Activated T-cell treated with anti-CD3 and anti-CD28 coated beads for 48 hours (primary cell): ENCODE measurements at regions not wholly inside any gene's neighbourhood (a gene's known extent, or its start where the extent isn't known, plus 50 kb on each side); places are given as distances from the start of the nearest gene placed in this dataset.
"Not testable (repeated sequence)": the region's sequence is repeated elsewhere in the genome, so short reads cannot be mapped to it uniquely, and the experiment has no call there.

ENCODE experiments used
- DNase-seq: peaks from one replicate; pipeline ENCODE4 v3.0.0-alpha.2; 2020; ENCODE audit warnings: low read depth

DNA sequence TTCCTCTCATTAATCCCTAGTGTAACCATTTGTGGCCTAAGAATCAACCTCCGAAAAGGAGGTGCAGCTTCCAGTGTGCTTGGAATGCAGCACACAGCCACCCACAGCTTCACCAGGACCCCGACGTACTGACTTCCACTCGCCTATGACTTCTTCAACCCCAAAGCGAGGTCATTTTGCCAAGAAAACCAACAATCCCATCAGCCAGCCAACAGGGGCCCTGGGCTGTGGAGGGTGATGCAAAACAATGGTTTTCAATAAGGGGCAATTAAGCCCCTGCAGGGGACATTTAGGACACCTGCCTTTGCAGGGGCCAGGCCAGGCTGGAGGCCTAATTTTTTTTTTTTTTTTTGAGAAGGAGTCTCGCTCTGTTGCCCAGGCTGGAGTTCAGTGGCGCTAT lies 158.1 kb upstream of the SKOR2 start:
- DNase-seq, result no peak

DNA sequence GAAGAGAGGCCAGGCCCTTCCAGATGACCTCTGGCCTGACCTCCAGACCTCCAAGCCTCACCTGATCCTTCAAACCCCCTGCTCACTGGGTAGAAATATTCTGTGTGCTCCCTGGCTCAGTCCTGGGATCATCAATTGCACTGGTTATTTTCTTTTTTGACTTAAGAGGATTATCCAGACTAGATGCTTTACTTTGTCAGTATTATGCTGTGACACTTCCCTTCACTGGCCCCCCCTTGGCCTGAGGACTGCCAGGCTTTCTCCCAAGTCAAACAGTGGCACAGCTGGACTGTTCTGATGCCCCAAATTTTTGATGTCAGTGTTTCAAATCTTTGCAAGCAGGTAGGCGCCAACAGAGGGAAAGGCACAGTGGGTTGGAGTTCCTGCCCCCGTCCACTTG lies 156.3 kb upstream of the SKOR2 start:
- no peak for DNase-seq

DNA sequence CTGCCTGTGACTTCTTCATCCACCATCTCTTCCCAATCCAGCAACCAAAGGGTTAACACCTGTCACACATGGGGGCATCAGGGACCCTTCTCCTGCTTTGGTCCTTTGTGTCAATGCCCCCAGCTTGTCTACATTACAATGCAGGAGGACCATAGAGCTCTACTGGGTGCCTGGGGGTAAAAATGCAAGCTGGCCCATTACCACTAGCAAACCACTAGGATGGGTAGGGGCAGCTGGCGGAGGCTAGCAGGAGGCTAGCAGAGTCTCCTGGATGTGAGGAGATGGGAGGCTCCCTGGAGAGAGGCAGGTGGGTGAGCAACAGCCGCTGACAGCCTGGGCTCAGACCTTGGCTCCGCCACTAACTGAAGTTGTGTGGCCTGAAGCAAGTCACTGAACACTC lies 153.4 kb upstream of the SKOR2 start:
- DNase-seq, result no peak

DNA sequence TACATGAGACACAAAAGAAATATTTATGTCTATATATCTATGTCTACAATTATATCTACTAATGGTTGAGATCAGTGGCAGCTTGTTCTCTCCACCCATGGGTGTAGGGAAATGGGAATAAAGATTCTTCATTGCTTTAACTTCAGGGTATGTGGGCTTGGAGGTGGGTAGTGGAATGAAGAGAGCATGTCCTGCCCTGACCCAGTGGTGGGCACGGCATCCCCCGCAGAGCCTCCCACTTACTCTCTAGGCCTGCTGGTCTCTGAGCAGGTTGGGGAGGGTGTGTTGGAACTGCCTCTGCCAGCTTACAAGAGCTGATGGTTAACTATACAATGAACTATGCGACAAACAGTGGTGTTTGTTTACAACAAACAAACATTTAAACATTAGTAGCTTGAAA lies 152.5 kb upstream of the SKOR2 start:
- no peak for DNase-seq

DNA sequence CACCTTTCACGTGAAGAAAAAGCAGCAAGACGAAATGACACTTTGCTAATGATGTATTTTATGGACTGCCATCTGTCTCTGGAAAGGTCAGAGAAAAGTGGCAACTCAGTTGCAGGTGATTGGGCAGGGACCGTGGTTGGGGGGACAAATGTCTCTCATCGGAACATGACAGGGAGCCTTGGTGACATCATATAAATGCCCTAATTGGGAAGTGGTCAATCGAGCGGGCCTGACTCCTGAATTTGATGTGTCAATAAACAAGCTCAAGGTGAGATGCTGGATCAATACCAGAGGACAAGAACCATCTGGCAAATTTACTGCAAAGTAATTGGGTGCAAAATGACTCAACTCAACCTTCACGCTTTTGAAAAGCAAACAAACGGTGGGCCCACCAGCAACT lies 151.9 kb upstream of the SKOR2 start:
- no peak for DNase-seq

DNA sequence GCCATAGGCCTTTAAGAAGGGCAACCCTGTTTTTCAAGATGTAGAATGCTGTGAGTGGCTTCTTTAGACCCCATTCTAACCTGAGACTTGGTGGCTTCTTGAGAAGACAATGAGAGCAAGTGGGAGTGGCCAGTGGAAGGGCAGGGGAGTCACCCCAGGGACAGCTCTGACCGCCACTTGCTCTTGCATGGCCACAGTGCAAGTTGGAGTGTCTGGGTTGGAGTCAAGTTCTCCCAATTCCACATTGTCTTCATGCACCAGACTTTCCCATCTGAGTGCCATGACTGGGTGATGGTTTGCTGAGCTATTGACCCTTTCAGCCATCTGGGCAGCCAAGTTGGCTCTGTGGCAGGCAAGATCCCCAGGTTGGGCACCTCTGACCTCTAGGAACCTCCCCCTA lies 148.0 kb upstream of the SKOR2 start:
- DNase-seq, result no peak

DNA sequence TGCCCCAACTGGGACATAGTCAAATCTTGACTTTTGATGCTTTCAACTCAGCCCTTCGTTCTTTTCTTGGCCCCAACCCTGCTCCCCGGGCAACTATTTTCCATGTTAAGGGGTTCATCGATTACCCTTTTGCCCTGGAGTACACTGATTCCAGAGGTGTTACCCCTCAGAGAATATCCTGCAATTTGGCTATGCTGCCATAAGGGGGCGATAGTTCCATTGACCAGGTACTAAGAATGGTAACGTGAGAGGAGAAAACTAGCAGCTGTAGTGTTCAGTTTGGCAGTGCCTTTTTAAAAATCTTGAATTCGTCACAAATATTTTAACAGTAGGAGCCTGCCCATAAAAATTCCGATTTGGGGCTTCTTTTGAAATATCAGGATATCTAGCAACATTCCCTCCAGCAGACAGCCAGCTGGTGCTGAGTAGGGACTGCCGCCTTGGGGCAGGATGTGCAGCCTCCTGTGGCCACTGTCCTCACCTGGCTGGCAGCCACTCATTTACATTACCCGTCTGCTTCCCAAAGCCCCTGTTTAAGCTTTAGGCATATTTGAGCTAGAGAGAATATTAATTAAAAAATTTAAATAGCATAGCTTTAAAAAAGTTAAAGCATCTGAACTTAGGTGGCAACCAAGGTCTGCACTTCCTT lies 146.3 kb upstream of the SKOR2 start:
- peak; percentile 7 for DNase-seq

DNA sequence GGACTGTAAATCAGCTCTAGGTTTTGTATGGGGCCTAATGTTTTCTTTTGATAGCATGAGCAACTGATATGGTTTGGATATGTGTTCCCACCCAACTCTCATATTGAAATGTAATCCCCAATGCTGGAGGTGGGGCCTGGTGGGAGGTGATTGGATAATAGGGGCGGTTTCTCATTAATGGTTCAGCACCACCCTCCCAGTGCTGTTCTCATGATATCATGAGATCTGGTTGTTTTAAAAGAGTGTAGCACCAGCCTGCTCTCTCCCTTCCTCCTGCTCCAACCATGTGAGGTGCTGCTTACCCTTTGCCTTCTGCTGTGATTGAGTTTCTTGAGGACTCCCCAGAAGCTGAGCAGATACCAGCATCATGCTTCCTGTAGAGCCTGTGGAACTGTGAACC lies 140.2 kb upstream of the SKOR2 start:
- DNase-seq, result no peak

DNA sequence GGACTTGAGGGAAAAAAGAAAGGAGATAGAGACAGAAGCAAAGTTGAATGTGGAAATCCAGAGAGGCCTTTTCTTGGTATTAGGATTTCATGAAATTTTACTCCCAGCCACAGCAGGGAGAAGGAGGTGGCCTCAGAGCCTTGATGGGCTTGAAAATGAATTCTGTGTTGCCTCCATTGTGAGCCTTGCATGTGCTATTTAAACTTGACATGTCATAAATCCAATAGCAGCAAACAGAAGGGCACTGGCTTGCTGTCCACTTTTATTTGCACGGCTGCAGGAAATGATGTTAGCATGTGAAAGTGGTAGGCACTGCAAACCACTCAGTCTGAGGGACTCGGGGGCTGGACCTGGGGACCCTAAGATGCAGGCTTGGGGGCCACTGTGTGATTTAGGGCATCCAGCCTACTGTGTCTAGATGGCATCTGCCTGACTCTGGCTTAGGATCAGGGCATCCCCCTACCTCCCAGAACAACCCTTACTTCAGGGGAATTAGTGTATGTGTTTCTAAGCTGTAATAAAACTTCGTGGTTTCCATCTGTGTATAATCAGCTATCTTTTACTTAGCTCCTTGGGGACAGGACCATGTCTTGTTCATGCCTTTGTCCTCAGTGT lies 139.1 kb upstream of the SKOR2 start:
- no peak for DNase-seq

DNA sequence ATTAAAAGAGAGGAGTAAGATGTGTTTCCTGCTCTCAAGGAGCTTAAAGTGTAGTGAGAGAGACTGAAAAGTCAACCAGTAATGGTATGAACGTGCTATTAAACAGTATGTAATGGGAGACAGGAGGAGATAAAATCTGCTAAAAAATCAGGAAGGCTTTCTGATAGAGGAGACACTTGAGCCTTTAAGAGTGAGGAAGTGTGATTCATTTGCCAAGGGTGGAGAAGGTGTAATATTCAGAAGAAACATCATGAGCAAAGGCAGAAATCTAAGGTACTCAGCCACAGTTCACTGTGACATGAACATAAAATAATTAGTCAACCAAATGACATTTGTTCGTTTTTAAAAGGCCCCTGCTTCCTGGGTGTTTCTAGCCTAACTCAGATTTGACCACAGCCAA lies 137.8 kb upstream of the SKOR2 start:
- DNase-seq, result no peak

DNA sequence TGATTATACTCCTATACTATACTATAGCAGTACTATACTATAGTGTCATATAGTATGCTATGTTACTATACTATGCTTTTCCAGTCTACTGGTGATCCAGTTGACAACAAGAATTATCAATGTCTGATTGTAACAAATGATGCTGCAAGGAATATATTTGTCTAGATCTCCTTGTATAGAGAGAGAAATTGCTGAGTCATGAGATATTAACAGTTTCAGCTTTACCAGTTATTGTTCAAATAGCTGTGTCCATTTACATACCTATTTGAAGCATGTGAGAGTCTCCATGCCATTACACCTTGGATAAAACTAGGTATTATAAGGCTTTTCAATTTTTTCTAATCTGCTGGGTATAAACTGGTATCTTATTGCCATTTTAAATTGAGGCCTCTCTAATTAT lies 136.4 kb upstream of the SKOR2 start:
- no peak for DNase-seq

DNA sequence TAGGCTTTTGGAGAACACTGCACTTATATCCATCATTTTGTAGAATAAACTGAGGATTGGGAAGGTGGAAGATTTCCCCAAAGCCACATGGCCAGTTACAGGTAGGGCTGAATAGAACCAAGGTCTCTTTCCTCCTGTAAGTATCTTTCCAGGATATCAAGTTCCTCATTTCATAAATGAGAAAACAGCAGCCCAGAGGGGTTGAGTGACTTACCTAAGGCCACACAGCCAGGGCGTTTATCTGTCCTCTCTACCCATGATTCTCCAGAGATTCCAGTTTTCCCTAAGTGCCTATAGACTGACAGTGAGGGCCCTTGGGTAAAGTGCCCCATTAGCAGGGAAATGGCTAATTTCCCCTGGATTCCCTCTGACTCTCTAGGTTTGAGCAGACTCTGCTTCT lies 132.3 kb upstream of the SKOR2 start:
- no peak for DNase-seq

DNA sequence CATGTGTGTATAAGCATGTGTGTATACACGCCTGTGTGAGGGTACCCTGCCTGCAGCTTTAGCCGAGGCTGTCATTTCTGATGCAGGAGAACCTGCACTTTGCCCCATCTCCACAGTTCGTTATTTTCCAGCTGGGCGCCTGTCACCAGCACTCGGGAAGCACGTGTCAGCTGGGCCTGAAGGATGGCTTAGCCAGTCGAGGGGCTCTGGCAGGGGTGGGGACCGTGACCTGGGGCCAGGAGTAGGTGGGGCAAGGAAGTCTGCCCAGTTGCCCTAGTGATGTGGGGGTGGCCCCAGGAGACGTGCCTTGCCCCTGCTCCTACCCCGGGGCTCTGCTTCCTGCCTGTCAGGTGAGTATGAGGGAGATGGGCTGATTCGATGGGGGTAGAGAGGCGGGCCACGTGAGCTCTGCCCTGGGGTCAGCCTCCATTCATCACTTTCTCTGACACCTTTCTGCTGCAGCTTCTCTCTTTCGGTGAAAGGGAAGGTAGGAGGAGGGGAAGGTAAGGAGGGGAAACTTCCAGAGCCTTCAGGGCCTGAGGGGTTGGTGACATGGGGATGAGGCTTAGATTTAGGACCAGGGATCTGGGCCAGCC lies 130.6 kb upstream of the SKOR2 start:
- DNase-seq, result no peak

DNA sequence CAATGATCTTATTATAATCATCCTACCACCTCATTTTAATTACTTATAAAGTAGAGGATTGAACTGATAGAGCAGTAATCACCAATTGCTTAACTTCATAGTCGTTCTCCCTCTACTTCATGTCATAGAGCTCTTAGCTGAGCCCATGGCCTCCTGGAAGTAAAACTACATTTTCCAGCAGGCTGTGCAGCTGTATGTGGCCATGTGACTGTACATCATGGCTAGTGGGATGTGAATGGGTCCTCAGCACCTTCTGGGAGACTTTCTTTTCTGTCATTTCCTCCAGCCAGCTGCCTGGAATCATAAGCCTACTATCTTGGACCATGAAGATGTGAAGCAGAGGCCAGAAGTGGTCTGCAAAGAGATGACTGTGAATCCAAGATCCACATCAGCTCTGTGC lies 128.7 kb upstream of the SKOR2 start:
- no peak for DNase-seq

DNA sequence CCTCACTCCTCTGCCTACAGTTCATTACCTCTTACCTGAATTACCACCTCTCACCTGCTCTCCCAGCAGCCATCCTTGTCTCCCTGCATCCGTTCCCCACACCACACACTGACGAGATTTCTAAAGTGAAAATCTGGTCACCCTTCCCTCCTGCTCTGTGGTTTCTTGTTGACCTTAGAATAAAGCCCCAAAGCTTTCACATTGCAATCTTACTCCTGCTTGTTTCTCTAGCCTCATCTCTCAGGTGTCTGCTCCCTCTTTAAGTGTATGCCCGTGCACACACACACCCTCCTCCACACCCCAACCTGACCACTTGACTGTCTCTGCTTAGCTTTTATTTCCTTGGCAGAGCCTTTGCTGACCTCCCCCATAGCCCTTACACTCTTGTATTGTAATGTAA lies 122.0 kb upstream of the SKOR2 start:
- DNase-seq, result no peak

DNA sequence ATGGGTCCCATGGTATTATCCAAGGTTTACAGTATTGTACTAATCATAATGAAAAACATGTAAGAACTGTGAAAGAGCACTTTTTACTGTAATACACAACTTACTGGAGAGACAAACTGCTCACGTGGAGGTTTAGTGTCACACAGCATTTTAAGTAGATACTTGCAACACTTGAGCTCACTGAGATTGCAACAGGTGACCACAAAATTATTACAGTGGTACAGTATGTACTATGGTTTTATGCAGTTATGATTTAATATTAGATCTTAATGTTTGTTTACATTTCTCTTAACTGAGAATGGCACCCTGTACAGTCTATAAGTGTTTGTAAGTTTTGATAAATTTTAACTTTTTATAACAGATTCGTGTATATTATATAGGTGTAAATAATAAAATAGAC lies 118.6 kb upstream of the SKOR2 start:
- DNase-seq, result no peak

DNA sequence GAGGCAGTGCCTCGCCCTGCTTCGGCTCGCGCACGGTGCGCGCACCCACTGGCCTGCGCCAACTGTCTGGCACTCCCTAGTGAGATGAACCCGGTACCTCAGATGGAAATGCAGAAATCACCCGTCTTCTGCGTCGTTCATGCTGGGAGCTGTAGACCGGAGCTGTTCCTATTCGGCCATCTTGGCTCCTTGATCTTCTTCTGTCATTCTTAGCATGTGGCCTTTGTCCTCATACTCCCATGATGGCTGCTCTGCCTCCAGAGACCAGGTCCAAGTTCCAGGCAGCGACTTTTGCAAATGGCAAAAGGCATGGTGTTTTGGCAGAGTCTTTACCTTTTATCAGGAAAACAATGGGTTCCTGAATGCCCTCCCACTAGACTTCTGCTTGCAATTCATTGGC lies 102.6 kb upstream of the SKOR2 start:
- not testable (repeated sequence) for DNase-seq

DNA sequence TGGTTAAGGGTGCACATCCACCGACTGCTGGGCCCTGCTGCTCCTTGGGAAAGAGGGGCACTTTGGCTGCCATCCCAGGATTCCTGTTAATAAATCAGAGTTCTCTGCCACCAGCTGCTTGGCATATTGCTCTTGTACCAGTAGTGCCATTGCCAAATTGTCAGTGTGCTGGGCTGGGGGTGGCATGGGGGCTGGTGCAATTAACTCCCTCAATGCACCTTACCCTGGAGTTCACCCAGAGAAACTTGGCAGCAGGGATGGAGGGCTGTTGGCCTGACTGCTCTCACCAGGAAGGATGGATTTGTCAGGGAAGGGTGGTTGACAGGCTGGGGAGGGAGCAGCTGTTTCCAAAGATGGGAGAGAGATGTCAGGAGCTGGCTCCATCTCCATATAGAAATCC lies 94.6 kb upstream of the SKOR2 start:
- no peak for DNase-seq

DNA sequence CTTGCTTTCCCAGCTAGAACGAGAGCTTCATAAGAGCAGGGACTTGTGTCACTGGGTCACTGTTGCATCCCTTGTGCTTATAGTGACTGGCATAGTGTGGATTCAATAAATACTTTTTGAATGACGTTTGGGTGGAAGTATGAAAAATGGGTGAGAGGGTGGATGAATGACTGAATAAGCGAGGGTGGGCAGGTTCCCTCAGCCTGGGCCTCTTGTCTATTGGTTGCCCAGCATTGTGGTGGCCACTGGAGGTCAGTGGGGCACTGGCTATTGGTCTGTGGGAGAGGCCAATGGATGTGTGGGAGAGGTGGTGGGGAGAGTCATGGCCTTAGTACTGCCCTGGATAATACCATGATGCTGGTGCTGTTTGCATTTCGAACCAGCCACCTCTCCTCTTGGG lies 93.8 kb upstream of the SKOR2 start:
- no peak for DNase-seq

DNA sequence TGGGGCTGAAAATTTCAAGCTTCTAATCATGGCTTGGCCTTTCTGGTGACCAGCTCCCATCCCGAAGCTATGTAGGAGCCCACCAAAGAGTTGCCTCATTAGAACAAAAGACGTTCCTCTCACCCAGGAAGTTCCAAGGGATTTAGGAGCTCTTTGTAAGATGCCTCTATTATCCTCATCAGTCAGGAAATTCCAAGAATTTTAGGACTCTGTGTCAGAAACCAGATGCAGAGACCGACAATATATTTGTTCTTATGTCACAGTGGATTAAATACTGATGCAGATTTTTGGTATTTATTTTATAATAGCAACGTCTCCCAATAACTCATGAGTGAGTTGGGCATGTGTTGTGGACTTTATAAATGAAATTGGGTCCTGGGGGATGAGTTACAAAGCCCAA lies 91.8 kb upstream of the SKOR2 start:
- no peak for DNase-seq

DNA sequence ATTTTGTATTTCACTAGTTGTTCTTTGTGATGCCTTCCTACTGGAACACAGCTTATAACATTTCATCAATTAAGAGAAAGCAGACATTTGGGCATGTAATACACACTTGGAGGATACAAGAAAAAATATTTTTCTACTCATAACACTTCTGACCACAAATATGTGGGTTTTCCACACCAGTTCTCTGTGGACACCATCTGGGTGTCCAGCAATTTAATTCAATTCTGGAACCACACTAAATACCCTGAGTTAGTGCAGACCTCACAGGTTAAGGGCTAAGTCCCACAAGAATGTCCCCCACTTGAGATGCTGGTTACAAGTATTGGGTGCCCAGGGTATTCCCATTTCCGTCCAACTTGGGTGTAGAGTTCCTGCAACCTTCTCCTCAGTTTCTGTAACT lies 91.1 kb upstream of the SKOR2 start:
- no peak for DNase-seq

DNA sequence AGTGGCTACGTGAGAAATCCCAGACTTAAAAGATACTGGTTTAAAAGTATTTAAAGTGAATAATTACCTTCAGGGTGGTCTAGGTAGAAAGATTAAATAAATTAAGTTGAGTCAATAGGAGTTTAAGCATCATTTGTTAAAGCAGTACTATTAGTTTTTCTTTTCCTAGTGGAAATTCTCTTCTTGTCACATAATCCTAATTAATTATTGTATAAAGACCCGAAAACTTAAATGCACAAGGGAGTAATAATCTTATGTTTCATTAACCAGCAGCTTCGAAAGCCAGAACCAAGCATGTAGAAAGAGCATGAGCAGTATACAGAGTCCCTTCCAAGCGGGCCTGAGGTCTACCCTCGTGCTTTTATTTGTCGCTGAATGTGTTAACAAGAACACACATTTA lies 90.2 kb upstream of the SKOR2 start:
- no peak for DNase-seq

DNA sequence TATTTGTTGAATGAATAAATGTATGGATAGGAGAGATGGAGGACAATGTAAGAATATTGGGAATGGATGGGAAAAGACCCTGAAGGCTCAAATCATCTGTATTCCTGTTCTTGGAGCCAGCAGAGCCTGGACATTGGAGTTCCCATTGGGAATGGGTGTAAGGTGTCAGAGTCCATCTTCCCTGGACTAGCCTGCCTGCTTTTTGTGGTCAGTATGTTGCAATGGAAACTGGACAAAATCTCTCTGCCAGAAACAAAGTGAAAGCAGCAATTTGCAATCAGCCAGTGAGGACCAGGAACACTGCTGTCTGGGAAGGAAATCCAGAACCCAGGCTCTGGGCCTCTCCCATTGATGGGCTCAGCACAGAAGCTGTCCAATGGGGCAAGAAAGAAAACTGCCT lies 83.5 kb upstream of the SKOR2 start:
- DNase-seq, result no peak
